HEK293 (cell line): ENCODE measurements at regions not wholly inside any gene's neighbourhood (a gene's known extent, or its start where the extent isn't known, plus 50 kb on each side); places are given as distances from the start of the nearest gene placed in this dataset.

ENCODE experiments used
- CTCF ChIA-PET: fragments of 350-600 bp; formaldehyde crosslinking; extraction: SDS; loops from one replicate; lab custom pipeline; 2021; ENCODE audit warnings: antibody characterized with exemption; lab: Yijun Ruan, JAX
- POLR2A ChIA-PET: fragments of 300-600 bp; formaldehyde crosslinking; extraction: SDS; loops from one replicate; lab custom pipeline; 2020; ENCODE audit warnings: antibody characterized with exemption, inconsistent platforms; lab: Yijun Ruan, JAX
- H3K27ac ChIP-seq: fragments of 200-500 bp; sonication (Bioruptor generic); 2 replicates; pipeline ENCODE4 v1.5.1; 2014; ENCODE audit warnings: low read depth, low read length, control low read depth, inconsistent platforms; ENCODE audit errors: extremely low read depth
- H3K36me3 ChIP-seq, 2 experiments: fragments of 200-500 bp in 1 of 2; sonication (Bioruptor generic) in 1 of 2; 1 replicate in 1 of 2; 2 replicates in 1 of 2; pipeline ENCODE4 v1.5.1; 2014 to 2017; ENCODE audit warnings: inconsistent platforms in 2 of 2, low read length in 2 of 2; ENCODE audit not compliant: control insufficient read depth in 2 of 2, insufficient read depth in 1 of 2
- H3K4me1 ChIP-seq: fragments of 200-500 bp; sonication (Bioruptor generic); 2 replicates; pipeline ENCODE4 v1.5.1; 2014; ENCODE audit warnings: mild to moderate bottlenecking, low read length, inconsistent platforms; ENCODE audit not compliant: control insufficient read depth, insufficient read depth
- H3K4me3 ChIP-seq: 2 replicates; pipeline ENCODE4 v1.5.1; 2011; ENCODE audit warnings: low read depth, mild to moderate bottlenecking, control low read depth, low read length, moderate library complexity
- H3K9me3 ChIP-seq: fragments of 200-500 bp; sonication (Bioruptor generic); 2 replicates; pipeline ENCODE4 v1.5.1; 2014; ENCODE audit warnings: low read depth, low read length, inconsistent platforms; ENCODE audit not compliant: control insufficient read depth, insufficient read depth
- HOXC10 ChIP-seq: sonication (generic); formaldehyde crosslinking; IDR thresholded peaks from 2 replicates; pipeline ENCODE4 v1.8.1; 2023; ENCODE audit warnings: mild to moderate bottlenecking, missing genetic modification reagents
- OVOL3 ChIP-seq: fragments of 450-650 bp; formaldehyde crosslinking; IDR thresholded peaks from 2 replicates; pipeline ENCODE4 v1.5.1; 2016; ENCODE audit warnings: missing biosample characterization, missing genetic modification characterization
- PRDM10 ChIP-seq: fragments of 450-650 bp; formaldehyde crosslinking; IDR thresholded peaks from 2 replicates; pipeline ENCODE4 v1.5.1; 2016; ENCODE audit warnings: missing biosample characterization, missing genetic modification characterization
- TRIM28 ChIP-seq: IDR thresholded peaks from 2 replicates; pipeline ENCODE4 v1.6.1; 2011; ENCODE audit warnings: low read length, control low read depth, borderline replicate concordance
- ZNF114 ChIP-seq: fragments of 450-650 bp; formaldehyde crosslinking; IDR thresholded peaks from 2 replicates; pipeline ENCODE4 v1.5.0; 2017; ENCODE audit warnings: missing biosample characterization, missing genetic modification characterization
- ZNF140 ChIP-seq: fragments of 450-650 bp; formaldehyde crosslinking; IDR thresholded peaks from 2 replicates; pipeline ENCODE4 v1.5.1; 2016; ENCODE audit warnings: missing biosample characterization, missing genetic modification characterization
- ZNF202 ChIP-seq: fragments of 450-650 bp; formaldehyde crosslinking; IDR thresholded peaks from 2 replicates; pipeline ENCODE4 v1.5.1; 2016; ENCODE audit warnings: missing biosample characterization, missing genetic modification characterization, borderline replicate concordance
- ZNF311 ChIP-seq: fragments of 450-650 bp; formaldehyde crosslinking; IDR thresholded peaks from 2 replicates; pipeline ENCODE4 v1.5.1; 2017; ENCODE audit warnings: missing biosample characterization, missing genetic modification characterization, borderline replicate concordance
- ZNF354C ChIP-seq: fragments of 450-650 bp; formaldehyde crosslinking; IDR thresholded peaks from 2 replicates; pipeline ENCODE4 v1.5.1; 2016; ENCODE audit warnings: missing biosample characterization, missing genetic modification characterization, low read depth, borderline replicate concordance
- ZNF473 ChIP-seq: fragments of 450-650 bp; formaldehyde crosslinking; IDR thresholded peaks from 2 replicates; pipeline ENCODE4 v1.5.1; 2017; ENCODE audit warnings: missing biosample characterization, missing genetic modification characterization
- ZNF514 ChIP-seq: fragments of 450-650 bp; formaldehyde crosslinking; IDR thresholded peaks from 2 replicates; pipeline ENCODE4 v1.5.1; 2016; ENCODE audit warnings: missing biosample characterization, missing genetic modification characterization
- ZNF530 ChIP-seq: fragments of 450-650 bp; formaldehyde crosslinking; IDR thresholded peaks from 2 replicates; pipeline ENCODE4 v1.5.1; 2016; ENCODE audit warnings: low read depth, missing biosample characterization, missing genetic modification characterization
- ZNF544 ChIP-seq: fragments of 450-650 bp; formaldehyde crosslinking; IDR thresholded peaks from 2 replicates; pipeline ENCODE4 v1.5.0; 2017; ENCODE audit warnings: missing biosample characterization, missing genetic modification characterization
- ZNF610 ChIP-seq: fragments of 450-650 bp; formaldehyde crosslinking; IDR thresholded peaks from 2 replicates; pipeline ENCODE4 v1.5.1; 2016; ENCODE audit warnings: missing biosample characterization, missing genetic modification characterization, borderline replicate concordance
- ZNF624 ChIP-seq: fragments of 450-650 bp; formaldehyde crosslinking; IDR thresholded peaks from 2 replicates; pipeline ENCODE4 v1.5.1; 2017; ENCODE audit warnings: missing biosample characterization, missing genetic modification characterization
- ZNF658 ChIP-seq: fragments of 450-650 bp; formaldehyde crosslinking; IDR thresholded peaks from 2 replicates; pipeline ENCODE4; 2016; ENCODE audit warnings: missing biosample characterization, missing genetic modification characterization
- ZNF776 ChIP-seq: fragments of 450-650 bp; formaldehyde crosslinking; IDR thresholded peaks from 2 replicates; pipeline ENCODE4 v1.5.0; 2017; ENCODE audit warnings: missing biosample characterization, missing genetic modification characterization, borderline replicate concordance
- TF ChIP-seq, protein P1 (sequence below): fragments of 450-650 bp; formaldehyde crosslinking; IDR thresholded peaks from 2 replicates; pipeline ENCODE4 v1.5.1; 2017; ENCODE audit warnings: missing biosample characterization, mild to moderate bottlenecking, missing genetic modification characterization, moderate library complexity
- TF ChIP-seq, protein P2 (sequence below): fragments of 450-650 bp; formaldehyde crosslinking; IDR thresholded peaks from 2 replicates; pipeline ENCODE4 v1.5.1; 2017; ENCODE audit warnings: missing biosample characterization, missing genetic modification characterization
- TF ChIP-seq, protein P3 (sequence below): sonication (generic); formaldehyde crosslinking; IDR thresholded peaks from 2 replicates; pipeline ENCODE4 v1.8.1; 2022; ENCODE audit warnings: mild to moderate bottlenecking, moderate library complexity, missing genetic modification reagents

GRCh38 chr3:152664766-152665165 is 170.2 kb upstream of the P2RY1 start:
- no peak overlapping the region for H3K27ac ChIP-seq
- no peaks in the 10 kb centered on the region for H3K36me3 ChIP-seq
- no peaks in the 10 kb centered on the region for H3K9me3 ChIP-seq
- TF ChIP-seq ZNF354C (tag by site-specific recombination): no peak
- TF ChIP-seq TRIM28: no peak
- no peak for TF ChIP-seq ZNF610 (tag by site-specific recombination)
- no peak for TF ChIP-seq ZNF776 (tag by site-specific recombination)
- no peak for TF ChIP-seq PRDM10 (tag by site-specific recombination)
- no peak for TF ChIP-seq ZNF624 (tag by site-specific recombination)
- TF ChIP-seq OVOL3 (tag by site-specific recombination): no peak
- TF ChIP-seq ZNF514 (tag by site-specific recombination): no peak
- TF ChIP-seq ZNF658 (tag by site-specific recombination): no peak
- no peak for TF ChIP-seq ZNF311 (tag by site-specific recombination)
- no peak for TF ChIP-seq ZNF530 (tag by site-specific recombination)
- POLR2A ChIA-PET: no interaction called here
- no peaks in the 10 kb centered on the region for H3K4me1 ChIP-seq
- H3K4me3 ChIP-seq: no peak overlapping the region
- CTCF ChIA-PET: no interaction called here

GRCh38 chr3:152667267-152667666 is 167.7 kb upstream of the P2RY1 start:
- POLR2A ChIA-PET: no interaction called here

DNA sequence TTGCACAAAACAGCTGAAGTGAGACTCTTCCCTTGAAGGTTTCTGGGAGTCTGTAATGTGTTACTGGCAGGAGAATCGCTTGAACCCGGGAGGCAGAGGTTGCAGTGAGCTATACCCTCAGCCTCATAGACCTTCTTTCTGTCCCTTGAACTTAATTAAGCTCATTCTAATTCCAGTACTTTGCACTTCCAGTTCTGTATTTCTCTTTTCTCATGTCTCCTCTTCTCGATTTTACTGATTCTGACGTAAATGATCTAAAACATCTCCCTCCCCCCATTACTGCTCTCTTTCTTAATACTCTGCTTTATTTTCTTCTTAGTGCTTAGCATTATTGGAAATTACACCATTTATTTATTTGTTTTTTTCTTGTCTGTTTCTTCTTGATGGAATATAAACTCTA is 165.4 kb upstream of the P2RY1 start:
- H3K27ac ChIP-seq: no peak overlapping the region
- CTCF ChIA-PET: interaction anchor here (0.6 to 0.7 kb wide), 2 partner anchors 13 to 263 kb away, joined by 3 read pairs; no protein-coding TSS in a partner anchor
- POLR2A ChIA-PET: no interaction called here
- no peaks in the 10 kb centered on the region for H3K9me3 ChIP-seq
- H3K36me3 ChIP-seq: no peaks in the 10 kb centered on the region
- no peak overlapping the region for H3K4me3 ChIP-seq
- no peaks in the 10 kb centered on the region for H3K4me1 ChIP-seq
- TF ChIP-seq, protein P1, sequence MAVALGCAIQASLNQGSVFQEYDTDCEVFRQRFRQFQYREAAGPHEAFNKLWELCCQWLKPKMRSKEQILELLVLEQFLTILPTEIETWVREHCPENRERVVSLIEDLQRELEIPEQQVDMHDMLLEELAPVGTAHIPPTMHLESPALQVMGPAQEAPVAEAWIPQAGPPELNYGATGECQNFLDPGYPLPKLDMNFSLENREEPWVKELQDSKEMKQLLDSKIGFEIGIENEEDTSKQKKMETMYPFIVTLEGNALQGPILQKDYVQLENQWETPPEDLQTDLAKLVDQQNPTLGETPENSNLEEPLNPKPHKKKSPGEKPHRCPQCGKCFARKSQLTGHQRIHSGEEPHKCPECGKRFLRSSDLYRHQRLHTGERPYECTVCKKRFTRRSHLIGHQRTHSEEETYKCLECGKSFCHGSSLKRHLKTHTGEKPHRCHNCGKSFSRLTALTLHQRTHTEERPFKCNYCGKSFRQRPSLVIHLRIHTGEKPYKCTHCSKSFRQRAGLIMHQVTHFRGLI (tag by site-specific recombination): no peak
- TF ChIP-seq, protein P2, sequence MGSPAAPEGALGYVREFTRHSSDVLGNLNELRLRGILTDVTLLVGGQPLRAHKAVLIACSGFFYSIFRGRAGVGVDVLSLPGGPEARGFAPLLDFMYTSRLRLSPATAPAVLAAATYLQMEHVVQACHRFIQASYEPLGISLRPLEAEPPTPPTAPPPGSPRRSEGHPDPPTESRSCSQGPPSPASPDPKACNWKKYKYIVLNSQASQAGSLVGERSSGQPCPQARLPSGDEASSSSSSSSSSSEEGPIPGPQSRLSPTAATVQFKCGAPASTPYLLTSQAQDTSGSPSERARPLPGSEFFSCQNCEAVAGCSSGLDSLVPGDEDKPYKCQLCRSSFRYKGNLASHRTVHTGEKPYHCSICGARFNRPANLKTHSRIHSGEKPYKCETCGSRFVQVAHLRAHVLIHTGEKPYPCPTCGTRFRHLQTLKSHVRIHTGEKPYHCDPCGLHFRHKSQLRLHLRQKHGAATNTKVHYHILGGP: no peak
- TF ChIP-seq ZNF114 (tag by site-specific recombination) (no peak), OVOL3 (tag by site-specific recombination) (no peak)

More at GRCh38 chr3:152667267-152667666, 167.7 kb upstream of the P2RY1 start:
- no peak overlapping the region for H3K4me3 ChIP-seq
- no peaks in the 10 kb centered on the region for H3K36me3 ChIP-seq
- CTCF ChIA-PET: no interaction called here
- H3K4me1 ChIP-seq: no peaks in the 10 kb centered on the region
- TF ChIP-seq ZNF140 (tag by site-specific recombination): no peak
- TF ChIP-seq ZNF473 (tag by site-specific recombination): no peak
- TF ChIP-seq HOXC10: no peak
- no peak for TF ChIP-seq ZNF544 (tag by site-specific recombination)
- no peak for TF ChIP-seq ZNF202 (tag by site-specific recombination)
- TF ChIP-seq, protein P3, sequence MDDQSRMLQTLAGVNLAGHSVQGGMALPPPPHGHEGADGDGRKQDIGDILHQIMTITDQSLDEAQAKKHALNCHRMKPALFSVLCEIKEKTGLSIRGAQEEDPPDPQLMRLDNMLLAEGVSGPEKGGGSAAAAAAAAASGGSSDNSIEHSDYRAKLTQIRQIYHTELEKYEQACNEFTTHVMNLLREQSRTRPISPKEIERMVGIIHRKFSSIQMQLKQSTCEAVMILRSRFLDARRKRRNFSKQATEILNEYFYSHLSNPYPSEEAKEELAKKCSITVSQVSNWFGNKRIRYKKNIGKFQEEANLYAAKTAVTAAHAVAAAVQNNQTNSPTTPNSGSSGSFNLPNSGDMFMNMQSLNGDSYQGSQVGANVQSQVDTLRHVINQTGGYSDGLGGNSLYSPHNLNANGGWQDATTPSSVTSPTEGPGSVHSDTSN (CRISPR knock-in tag): no peak
- TF ChIP-seq OVOL3 (tag by site-specific recombination): no peak
- TF ChIP-seq, all 188 proteins: peak for 0
- H3K27ac ChIP-seq: no peak overlapping the region
- H3K9me3 ChIP-seq: no peaks in the 10 kb centered on the region
